GM21619 (cell line): ENCODE measurements at regions not wholly inside any gene's neighbourhood (a gene's known extent, or its start where the extent isn't known, plus 50 kb on each side); places are given as distances from the start of the nearest gene placed in this dataset.

ENCODE experiments used
- ATAC-seq: cut with Tn5 transposase; IDR thresholded peaks from one replicate; pipeline ENCODE4 v1.9.1; 2021; ENCODE audit not compliant: unreplicated experiment

GRCh38 chr11:91188484-91188883 lies 965.6 kb upstream of the CHORDC1 start:
- ATAC-seq: no peak

GRCh38 chr11:91187314-91187713 lies 964.5 kb upstream of the CHORDC1 start:
- ATAC-seq: no peak

- ATAC-seq: no peak
Measured at GRCh38 chr11:91178366-91178765, 955.5 kb upstream of the CHORDC1 start.

GRCh38 chr11:91174734-91175133 lies 951.9 kb upstream of the CHORDC1 start:
- no peak for ATAC-seq

GRCh38 chr11:91174193-91174592 lies 951.3 kb upstream of the CHORDC1 start:
- ATAC-seq: no peak

- ATAC-seq: no peak
Measured at GRCh38 chr11:91173701-91174100, 950.9 kb upstream of the CHORDC1 start.

- no peak for ATAC-seq
Measured at GRCh38 chr11:91170711-91171110, 947.9 kb upstream of the CHORDC1 start.

- no peak for ATAC-seq
Measured at GRCh38 chr11:91164452-91164822, 941.6 kb upstream of the CHORDC1 start.

GRCh38 chr11:91163619-91164451 lies 941.0 kb upstream of the CHORDC1 start:
- ATAC-seq: no peak

GRCh38 chr11:91160661-91161060 lies 937.8 kb upstream of the CHORDC1 start:
- no peak for ATAC-seq

GRCh38 chr11:91158891-91159537 lies 936.2 kb upstream of the CHORDC1 start:
- no peak for ATAC-seq

GRCh38 chr11:91158297-91158696 lies 935.4 kb upstream of the CHORDC1 start:
- ATAC-seq: no peak

GRCh38 chr11:91156041-91156440 lies 933.2 kb upstream of the CHORDC1 start:
- no peak for ATAC-seq

GRCh38 chr11:91147885-91148284 lies 925.0 kb upstream of the CHORDC1 start:
- no peak for ATAC-seq

- ATAC-seq: no peak
Measured at GRCh38 chr11:91141655-91142054, 918.8 kb upstream of the CHORDC1 start.

- ATAC-seq: no peak
Measured at GRCh38 chr11:91136631-91137030, 913.8 kb upstream of the CHORDC1 start.

- no peak for ATAC-seq
Measured at GRCh38 chr11:91133361-91133760, 910.5 kb upstream of the CHORDC1 start.

- ATAC-seq: no peak
Measured at GRCh38 chr11:91129596-91129995, 906.7 kb upstream of the CHORDC1 start.

GRCh38 chr11:91124363-91124762 lies 901.5 kb upstream of the CHORDC1 start:
- ATAC-seq: no peak

- ATAC-seq: no peak
Measured at GRCh38 chr11:91115116-91115515, 892.3 kb upstream of the CHORDC1 start.

GRCh38 chr11:91104237-91104636 lies 881.4 kb upstream of the CHORDC1 start:
- ATAC-seq: no peak

GRCh38 chr11:91100427-91100826 lies 877.6 kb upstream of the CHORDC1 start:
- ATAC-seq: no peak

GRCh38 chr11:91097083-91097482 lies 874.2 kb upstream of the CHORDC1 start:
- ATAC-seq: no peak
